HEK293T (cell line): ENCODE measurements at regions not wholly inside any gene's neighbourhood (a gene's known extent, or its start where the extent isn't known, plus 50 kb on each side); places are given as distances from the start of the nearest gene placed in this dataset.

Experiments used
- CTCF ChIA-PET: fragments of 350-600 bp; formaldehyde crosslinking; extraction: SDS; loops from one replicate; lab custom pipeline; 2021; ENCODE audit warnings: antibody characterized with exemption, inconsistent platforms; lab: Yijun Ruan, JAX
- POLR2A ChIA-PET: fragments of 350-600 bp; formaldehyde crosslinking; extraction: SDS; loops from one replicate; lab custom pipeline; 2020; ENCODE audit warnings: antibody characterized with exemption, inconsistent platforms; lab: Yijun Ruan, JAX
- DNase-seq: peaks from one replicate; pipeline ENCODE4 v3.0.0; 2012; ENCODE audit warnings: mixed read lengths; ENCODE audit errors: extremely low spot score
- ARNT ChIP-seq: fragments of 450-650 bp; IDR thresholded peaks from 2 replicates; pipeline ENCODE4 v1.6.1; 2017; ENCODE audit warnings: mild to moderate bottlenecking
- BHLHE40 ChIP-seq: fragments of 450-650 bp; IDR thresholded peaks from 2 replicates; pipeline ENCODE4 v1.6.1; 2016; ENCODE audit warnings: mild to moderate bottlenecking, moderate library complexity, borderline replicate concordance
- CTBP1 ChIP-seq: fragments of 450-650 bp; IDR thresholded peaks from 2 replicates; pipeline ENCODE4 v1.6.1; 2016; ENCODE audit warnings: borderline replicate concordance
- ELF4 ChIP-seq: fragments of 450-650 bp; IDR thresholded peaks from 2 replicates; pipeline ENCODE4 v1.6.1; 2017; ENCODE audit warnings: antibody characterized with exemption
- FOXA1 ChIP-seq: fragments of 450-650 bp; IDR thresholded peaks from 2 replicates; pipeline ENCODE4 v1.6.1; 2016; ENCODE audit warnings: mild to moderate bottlenecking
- FOXK2 ChIP-seq: fragments of 450-650 bp; IDR thresholded peaks from 2 replicates; pipeline ENCODE4 v1.6.1; 2016; ENCODE audit warnings: mild to moderate bottlenecking
- FOXM1 ChIP-seq: fragments of 450-650 bp; IDR thresholded peaks from 2 replicates; pipeline ENCODE4 v1.6.1; 2017; ENCODE audit warnings: mild to moderate bottlenecking, borderline replicate concordance
- HDGF ChIP-seq: fragments of 450-650 bp; IDR thresholded peaks from 2 replicates; pipeline ENCODE4 v1.6.1; 2017; ENCODE audit warnings: antibody characterized with exemption, borderline replicate concordance
- L3MBTL2 ChIP-seq: fragments of 450-650 bp; conservative IDR thresholded peaks from 2 replicates; pipeline ENCODE4 v1.6.1; 2016; ENCODE audit warnings: mild to moderate bottlenecking
- LEF1 ChIP-seq: fragments of 450-650 bp; IDR thresholded peaks from 2 replicates; pipeline ENCODE4 v1.6.1; 2017; ENCODE audit warnings: mild to moderate bottlenecking, borderline replicate concordance
- NFRKB ChIP-seq: fragments of 450-650 bp; IDR thresholded peaks from 2 replicates; pipeline ENCODE4 v1.6.1; 2016; ENCODE audit warnings: mild to moderate bottlenecking, moderate library complexity
- PKNOX1 ChIP-seq: fragments of 450-650 bp; IDR thresholded peaks from 2 replicates; pipeline ENCODE4 v1.6.1; 2016
- SP1 ChIP-seq: fragments of 450-650 bp; IDR thresholded peaks from 2 replicates; pipeline ENCODE4 v1.6.1; 2017
- SUZ12 ChIP-seq: fragments of 450-650 bp; IDR thresholded peaks from 2 replicates; pipeline ENCODE4 v1.6.1; 2016; ENCODE audit warnings: mild to moderate bottlenecking
- TARDBP ChIP-seq: fragments of 450-650 bp; IDR thresholded peaks from 2 replicates; pipeline ENCODE4 v1.6.1; 2016
- ZNF384 ChIP-seq: fragments of 450-650 bp; IDR thresholded peaks from 2 replicates; pipeline ENCODE4 v1.6.1; 2016

GRCh38 chr18:27276479-27276878 is 91.4 kb upstream of the CHST9 start:
- ChIA-PET POLR2A (no interaction called here), CTCF (no interaction called here)
- DNase-seq, result no peak
- no peak for TF ChIP-seq L3MBTL2
- no peak for TF ChIP-seq SUZ12
- TF ChIP-seq LEF1, result no peak
- no peak for TF ChIP-seq BHLHE40
- TF ChIP-seq FOXK2, result no peak
- no peak for TF ChIP-seq ARNT
- TF ChIP-seq ZNF384, result no peak
- no peak for TF ChIP-seq FOXM1
- TF ChIP-seq ELF4, result no peak
- no peak for TF ChIP-seq CTBP1
- TF ChIP-seq FOXA1, result no peak
- TF ChIP-seq PKNOX1, result no peak
- no peak for TF ChIP-seq TARDBP

DNA sequence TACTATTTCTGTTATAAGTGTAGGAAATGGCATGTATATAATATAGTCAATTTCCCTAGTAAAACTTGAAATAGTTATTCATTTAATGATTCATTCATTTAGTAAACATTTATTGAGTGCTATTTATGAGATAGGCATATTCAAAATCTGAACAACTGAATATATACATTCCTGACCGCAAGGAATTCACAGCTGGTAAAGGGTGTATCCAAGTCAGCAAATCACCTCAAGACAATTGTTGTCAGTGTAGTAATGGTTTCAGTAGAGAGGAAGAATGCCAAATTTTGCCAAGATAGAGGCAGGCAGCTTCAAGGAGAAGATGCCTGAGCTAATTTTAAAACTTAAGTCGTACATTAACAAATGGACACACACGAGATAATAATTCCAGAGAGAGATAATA is 89.8 kb upstream of the CHST9 start:
- ChIA-PET CTCF (interaction anchor here (0.6 kb wide), 1 partner anchor 23 kb away, joined by 12 read pairs; no protein-coding TSS in a partner anchor), POLR2A (no interaction called here)
- TF ChIP-seq ARNT, result no peak
- no peak for TF ChIP-seq TARDBP
- no peak for TF ChIP-seq FOXA1
- TF ChIP-seq HDGF, result no peak
- TF ChIP-seq LEF1, result no peak
- TF ChIP-seq ELF4, result no peak
- TF ChIP-seq ZNF384, result no peak
- no peak for TF ChIP-seq FOXK2
- no peak for DNase-seq

- TF ChIP-seq ZNF384 (no peak), SUZ12 (no peak), ARNT (no peak)
- ChIA-PET POLR2A (no interaction called here), CTCF (no interaction called here)
- DNase-seq, result no peak
Measured at GRCh38 chr18:27270508-27270907, 85.4 kb upstream of the CHST9 start.

DNA sequence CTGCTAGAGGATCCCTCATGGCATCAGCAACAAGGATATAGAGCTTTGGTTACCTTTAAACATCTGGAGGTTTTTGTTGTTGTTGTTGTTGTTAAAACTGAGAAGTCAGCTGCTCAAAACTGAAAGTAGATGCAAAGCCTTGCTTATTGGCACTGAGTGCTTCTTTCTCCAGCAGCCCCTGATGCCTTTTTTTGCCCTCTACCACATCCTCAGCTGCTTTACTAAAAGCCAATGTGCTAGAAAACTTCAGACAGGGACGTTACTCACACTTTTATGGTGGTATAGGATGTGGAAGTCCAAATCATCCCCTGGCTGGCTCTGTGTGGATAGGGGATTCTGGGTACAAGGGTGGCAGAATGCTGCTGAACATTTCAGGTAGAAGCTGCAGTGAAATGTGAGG is 78.3 kb upstream of the CHST9 start:
- ChIA-PET CTCF (no interaction called here), POLR2A (no interaction called here)
- no peak for DNase-seq
- TF ChIP-seq NFRKB (no peak), L3MBTL2 (no peak), PKNOX1 (no peak), LEF1 (no peak), ZNF384 (no peak), ELF4 (no peak), FOXK2 (no peak), SUZ12 (no peak), FOXA1 (no peak), CTBP1 (no peak), ARNT (no peak), SP1 (no peak), HDGF (no peak), TARDBP (no peak), BHLHE40 (no peak), FOXM1 (no peak)

DNA sequence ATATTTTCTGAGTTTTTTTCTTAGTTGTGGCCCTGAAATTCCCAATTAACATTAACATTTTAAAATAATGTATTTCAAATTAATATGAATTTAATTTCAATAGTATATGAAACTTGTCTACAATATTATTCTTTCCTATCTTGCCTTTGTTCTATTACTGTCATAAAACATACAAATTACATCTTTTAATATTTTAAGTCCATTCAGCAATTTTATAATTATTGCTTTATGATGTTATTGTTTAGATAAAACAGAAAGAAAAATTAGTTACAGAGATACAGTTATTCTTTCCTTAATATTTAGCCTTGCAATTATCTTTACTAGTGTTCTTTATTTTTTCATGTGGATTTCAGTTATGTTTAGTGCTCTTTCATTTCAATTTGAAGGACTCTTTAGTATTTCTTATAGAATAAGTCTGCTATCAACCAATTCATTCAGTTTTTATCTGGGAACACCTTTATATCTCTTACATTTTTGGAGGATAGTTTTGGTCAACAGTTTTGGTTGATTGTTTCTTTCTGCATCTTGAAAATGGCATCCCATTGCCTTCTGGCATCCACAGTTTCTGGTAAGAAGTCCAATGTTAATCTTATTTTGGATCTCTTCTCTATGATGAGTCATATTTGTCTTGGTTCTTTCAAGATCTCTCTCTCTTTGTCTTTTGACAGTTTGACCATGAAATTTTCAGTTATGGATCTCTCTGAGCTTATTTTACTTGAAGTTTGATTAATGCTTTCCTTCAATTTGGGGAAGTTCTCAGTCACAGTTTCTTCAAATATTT is 76.9 kb upstream of the CHST9 start:
- POLR2A ChIA-PET, result no interaction called here
- TF ChIP-seq ARNT (no peak), NFRKB (no peak), BHLHE40 (no peak), FOXA1 (no peak), FOXK2 (no peak), FOXM1 (no peak), CTBP1 (no peak), TARDBP (no peak), ELF4 (no peak), HDGF (no peak), ZNF384 (no peak), SP1 (no peak), LEF1 (no peak), SUZ12 (no peak), L3MBTL2 (no peak)
- DNase-seq, result no peak
- CTCF ChIA-PET, result no interaction called here

DNA sequence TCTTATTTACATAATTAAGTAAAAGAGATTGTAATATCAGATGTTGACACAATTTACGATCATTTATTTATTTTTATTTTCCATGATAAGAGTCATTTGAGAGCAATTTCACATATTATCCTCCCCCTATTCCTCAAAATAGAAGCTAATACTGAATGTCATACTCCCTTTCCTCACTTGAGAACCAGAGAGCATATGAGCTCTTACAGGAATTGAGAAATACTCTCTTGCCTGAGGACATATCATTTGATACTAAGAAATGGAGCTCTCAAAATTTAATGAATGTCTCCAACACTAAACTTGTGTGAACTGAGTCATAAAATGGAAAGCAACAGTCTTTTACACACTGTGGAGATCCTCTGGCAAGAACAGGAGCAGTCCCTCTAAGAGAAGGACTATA is 68.5 kb upstream of the CHST9 start:
- POLR2A ChIA-PET, result no interaction called here
- no peak for DNase-seq
- CTCF ChIA-PET, result interaction anchor here (1.1 kb wide), 1 partner anchor 9 kb away, joined by 5 read pairs; no protein-coding TSS in a partner anchor
- TF ChIP-seq ARNT, result no peak
- TF ChIP-seq SUZ12, result no peak
- no peak for TF ChIP-seq FOXM1
- TF ChIP-seq HDGF, result no peak
- no peak for TF ChIP-seq ELF4
- no peak for TF ChIP-seq CTBP1
- TF ChIP-seq FOXA1, result no peak

- ChIA-PET POLR2A (no interaction called here), CTCF (no interaction called here)
- TF ChIP-seq ZNF384 (no peak), HDGF (no peak), CTBP1 (no peak), L3MBTL2 (no peak), ARNT (no peak), NFRKB (no peak), ELF4 (no peak), LEF1 (no peak), SUZ12 (no peak), FOXK2 (no peak)
- no peak for DNase-seq
Measured at GRCh38 chr18:27250471-27250870, 65.4 kb upstream of the CHST9 start.
